GM23248 (cell line): ENCODE measurements at regions not wholly inside any gene's neighbourhood (a gene's known extent, or its start where the extent isn't known, plus 50 kb on each side); places are given as distances from the start of the nearest gene placed in this dataset.

ENCODE experiments used
- EZH2 ChIP-seq: fragments of 200-600 bp; sonication (generic); IDR thresholded peaks from 2 replicates; pipeline ENCODE4 v1.6.1; 2018; ENCODE audit warnings: antibody characterized with exemption, mild to moderate bottlenecking; ENCODE audit not compliant: insufficient read depth, poor library complexity, severe bottlenecking
- EZH2phosphoT487 ChIP-seq: fragments of 200-600 bp; sonication (generic); IDR thresholded peaks from 2 replicates; pipeline ENCODE4 v1.6.1; 2018; ENCODE audit warnings: antibody characterized with exemption, moderate library complexity, mild to moderate bottlenecking, low read depth; ENCODE audit not compliant: insufficient read depth

DNA sequence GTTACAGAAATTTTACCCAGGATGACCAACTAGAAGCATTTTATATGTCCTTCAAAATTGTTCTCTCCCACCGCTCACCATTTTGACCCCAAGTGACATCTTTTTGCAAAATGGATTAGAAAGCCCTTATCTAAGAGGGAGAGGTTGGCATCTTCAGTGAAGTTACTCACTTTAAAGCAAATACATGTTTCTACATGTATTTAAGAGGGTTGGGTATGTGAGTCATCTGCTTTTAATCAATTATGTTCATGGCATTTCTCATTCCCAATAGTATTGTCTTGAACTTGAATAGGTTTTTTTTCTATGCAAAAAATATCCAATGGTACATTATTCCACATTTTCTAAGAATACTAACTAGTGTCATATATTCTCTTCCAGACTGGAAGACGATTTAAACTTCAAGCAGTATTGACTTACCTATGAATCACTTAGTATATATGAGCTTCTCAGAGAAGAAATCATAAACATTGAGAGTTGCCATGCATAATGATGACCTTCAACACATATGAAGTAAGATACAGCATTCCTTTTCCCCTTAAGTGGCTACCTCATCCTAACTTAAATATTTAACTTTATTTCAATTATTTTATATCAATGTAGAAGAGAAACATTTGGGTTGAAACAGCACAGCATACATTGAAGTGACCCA lies 132.8 kb downstream of the POLR1F start:
- TF ChIP-seq EZH2 (no peak), EZH2phosphoT487 (no peak)
